ENCODE measurements at regions not wholly inside any gene's neighbourhood (a gene's known extent, or its start where the extent isn't known, plus 50 kb on each side); places are given as distances from the start of the nearest gene placed in this dataset.

DNA sequence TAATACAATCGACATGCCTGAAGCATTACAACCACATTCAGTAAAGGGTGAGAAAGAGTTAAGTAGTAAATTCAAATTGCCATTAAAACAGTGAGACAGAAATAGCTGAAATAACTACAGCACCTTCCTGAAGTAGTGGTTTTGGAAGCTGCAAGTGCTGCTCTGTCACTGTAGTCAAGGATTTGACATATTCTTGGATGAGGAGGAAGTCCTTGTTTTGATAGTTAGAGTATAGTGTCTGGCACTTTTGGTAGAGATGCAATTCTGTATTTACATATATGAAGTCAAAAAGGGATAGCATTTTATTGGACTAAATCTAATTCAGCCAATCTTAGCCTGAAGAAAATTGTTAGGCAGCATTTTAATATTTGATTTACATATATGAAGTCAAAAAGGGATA is 1559.6 kb downstream of the TECRL start:
- no peak for FAIRE-seq
- in situ Hi-C loops (cut with HindIII; ENCODE audit: extremely low pct_ligation_motif_present, low pct_unique_long_range_greater_than_20kb) = no loop called here
- POLR2A ChIA-PET = no interaction called here

More for the DNA sequence above, 1559.6 kb downstream of the TECRL start:
- WGBS (ENCODE audit: low lambda C conversion rate) = 0% methylated on average over 1 of the region's 1 CpG
- no peaks in the 10 kb centered on the region for H3K4me1 ChIP-seq (ENCODE audit: insufficient read depth, low read length)
- no TSS peak for BruUV-seq (replicated peaks)
- no peak overlapping the region for H3K4me3 ChIP-seq (replicated peaks in 1 of 3; ENCODE audit: insufficient read depth in 1 of 3, low read depth in 2 of 3, low read length in 3 of 3)
- TF ChIP-seq SMC3 (IDR thresholded peaks at IDR 0.05; ENCODE audit: low read length) (no peak), NR2F2 (IDR thresholded peaks at IDR 0.05; ENCODE audit: borderline replicate concordance, low read depth) (no peak), NFKBIZ (CRISPR knock-in tag; IDR thresholded peaks at IDR 0.05) (no peak), HIVEP1 (CRISPR knock-in tag; IDR thresholded peaks at IDR 0.05) (no peak), HNF4A (CRISPR knock-in tag; IDR thresholded peaks at IDR 0.05) (no peak), GTF2F1 (IDR thresholded peaks at IDR 0.05; ENCODE audit: low read length) (no peak), ZNF30 (CRISPR knock-in tag; IDR thresholded peaks at IDR 0.05) (no peak), ZNF260 (CRISPR knock-in tag; IDR thresholded peaks at IDR 0.05; ENCODE audit: borderline replicate concordance, low read depth) (no peak)
- TF ChIP-seq, protein P1, sequence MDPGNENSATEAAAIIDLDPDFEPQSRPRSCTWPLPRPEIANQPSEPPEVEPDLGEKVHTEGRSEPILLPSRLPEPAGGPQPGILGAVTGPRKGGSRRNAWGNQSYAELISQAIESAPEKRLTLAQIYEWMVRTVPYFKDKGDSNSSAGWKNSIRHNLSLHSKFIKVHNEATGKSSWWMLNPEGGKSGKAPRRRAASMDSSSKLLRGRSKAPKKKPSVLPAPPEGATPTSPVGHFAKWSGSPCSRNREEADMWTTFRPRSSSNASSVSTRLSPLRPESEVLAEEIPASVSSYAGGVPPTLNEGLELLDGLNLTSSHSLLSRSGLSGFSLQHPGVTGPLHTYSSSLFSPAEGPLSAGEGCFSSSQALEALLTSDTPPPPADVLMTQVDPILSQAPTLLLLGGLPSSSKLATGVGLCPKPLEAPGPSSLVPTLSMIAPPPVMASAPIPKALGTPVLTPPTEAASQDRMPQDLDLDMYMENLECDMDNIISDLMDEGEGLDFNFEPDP (CRISPR knock-in tag; conservative IDR thresholded peaks at IDR 0.05) = no peak
- TF ChIP-seq, protein P2, sequence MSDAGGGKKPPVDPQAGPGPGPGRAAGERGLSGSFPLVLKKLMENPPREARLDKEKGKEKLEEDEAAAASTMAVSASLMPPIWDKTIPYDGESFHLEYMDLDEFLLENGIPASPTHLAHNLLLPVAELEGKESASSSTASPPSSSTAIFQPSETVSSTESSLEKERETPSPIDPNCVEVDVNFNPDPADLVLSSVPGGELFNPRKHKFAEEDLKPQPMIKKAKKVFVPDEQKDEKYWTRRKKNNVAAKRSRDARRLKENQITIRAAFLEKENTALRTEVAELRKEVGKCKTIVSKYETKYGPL (CRISPR knock-in tag; IDR thresholded peaks at IDR 0.05) = no peak
- TF ChIP-seq, protein P3, sequence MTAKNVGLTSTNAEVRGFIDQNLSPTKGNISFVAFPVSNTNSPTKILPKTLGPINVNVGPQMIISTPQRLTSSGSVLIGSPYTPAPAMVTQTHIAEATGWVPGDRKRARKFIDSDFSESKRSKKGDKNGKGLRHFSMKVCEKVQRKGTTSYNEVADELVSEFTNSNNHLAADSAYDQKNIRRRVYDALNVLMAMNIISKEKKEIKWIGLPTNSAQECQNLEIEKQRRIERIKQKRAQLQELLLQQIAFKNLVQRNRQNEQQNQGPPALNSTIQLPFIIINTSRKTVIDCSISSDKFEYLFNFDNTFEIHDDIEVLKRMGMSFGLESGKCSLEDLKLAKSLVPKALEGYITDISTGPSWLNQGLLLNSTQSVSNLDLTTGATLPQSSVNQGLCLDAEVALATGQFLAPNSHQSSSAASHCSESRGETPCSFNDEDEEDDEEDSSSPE (CRISPR knock-in tag; IDR thresholded peaks at IDR 0.05) = no peak
- no peaks in the 10 kb centered on the region for H4K20me1 ChIP-seq (ENCODE audit: insufficient read depth, low read length)
- H3K36me3 ChIP-seq (replicated peaks in 1 of 2; ENCODE audit: control insufficient read depth in 1 of 2, insufficient read depth in 2 of 2, low read length in 2 of 2) = no peaks in the 10 kb centered on the region
- H3K27me3 ChIP-seq (ENCODE audit: control insufficient read depth in 1 of 2, insufficient read depth in 2 of 2, low read length in 2 of 2) = no peaks in the 10 kb centered on the region
- no peak overlapping the region for H3K9ac ChIP-seq (ENCODE audit: insufficient read depth, low read depth, low read length)
- H3K4me2 ChIP-seq (ENCODE audit: low read depth, low read length) = no peak overlapping the region
- intact Hi-C loops (cut with micrococcal nuclease; ENCODE audit: unreplicated experiment) = no loop called here
- H3K79me2 ChIP-seq (ENCODE audit: insufficient read depth, low read length) = no peaks in the 10 kb centered on the region
- H3K27ac ChIP-seq (ENCODE audit: extremely low read length, insufficient read depth, low read length) = no peak overlapping the region
- no peaks in the 10 kb centered on the region for H3K9me3 ChIP-seq (ENCODE audit: low read length)
- ATAC-seq (no peak), DNase-seq (ENCODE audit: low spot score) (no peak)
- CTCF ChIA-PET (ENCODE audit: low intra/inter-chr PET ratio, low total read pairs) = no interaction called here
- H2AFZ ChIP-seq (ENCODE audit: low read length) = no peak overlapping the region

Measured in HepG2 (cell line).